ENCODE measurements at regions not wholly inside any gene's neighbourhood (a gene's known extent, or its start where the extent isn't known, plus 50 kb on each side); places are given as distances from the start of the nearest gene placed in this dataset.
A peak's percentile ranks its signal among the peaks of the same experiment; 100 is the strongest.

GRCh38 chr3:80606073-80606472 lies 838.3 kb upstream of the ROBO1 start:
- in situ Hi-C loops (cut with HindIII; ENCODE audit: low pct_unique_long_range_greater_than_20kb, low sequenced_read_pairs), result no loop called here
- peak in 1 of 2 experiments; percentile 10 for DNase-seq (ENCODE audit: low read depth in 1 of 2, low spot score in 1 of 2)
- no peak for TF ChIP-seq JUND (IDR thresholded peaks at IDR 0.05; ENCODE audit: low read depth)

- in situ Hi-C loops (cut with HindIII; ENCODE audit: low pct_unique_long_range_greater_than_20kb, low sequenced_read_pairs), result no loop called here
These were observed 833.7 kb upstream of the ROBO1 start for GRCh38 chr3:80601479-80601878.

GRCh38 chr3:80592792-80593191 lies 825.0 kb upstream of the ROBO1 start:
- in situ Hi-C loops (cut with HindIII; ENCODE audit: low pct_unique_long_range_greater_than_20kb, low sequenced_read_pairs), result no loop called here
- no peak for TF ChIP-seq JUND (IDR thresholded peaks at IDR 0.05; ENCODE audit: low read depth)
- no peak for DNase-seq (ENCODE audit: low read depth in 1 of 2, low spot score in 1 of 2)

More at GRCh38 chr3:80601479-80601878, 833.7 kb upstream of the ROBO1 start:
- no peak for TF ChIP-seq JUND (IDR thresholded peaks at IDR 0.05; ENCODE audit: low read depth)
- no peak for DNase-seq (ENCODE audit: low read depth in 1 of 2, low spot score in 1 of 2)

DNA sequence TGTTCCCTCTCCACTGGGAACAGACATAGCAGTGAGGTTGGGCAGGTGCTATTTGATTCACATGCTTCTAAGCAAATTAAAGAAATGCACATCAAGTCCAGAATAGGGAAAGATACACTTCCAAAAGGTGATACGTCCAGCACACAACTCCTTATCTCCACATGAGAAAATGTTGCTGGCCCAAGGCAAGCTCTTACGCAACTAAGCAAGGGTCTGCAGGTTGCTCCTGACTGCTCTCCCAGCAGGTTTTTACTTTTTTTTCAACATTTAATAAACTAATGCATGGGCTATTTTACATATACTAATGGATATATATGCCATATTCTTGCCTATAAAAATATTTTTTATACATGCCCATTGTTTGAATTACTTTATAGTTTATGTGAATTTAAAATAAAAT lies 818.5 kb upstream of the ROBO1 start:
- in situ Hi-C loops (cut with HindIII; ENCODE audit: low pct_unique_long_range_greater_than_20kb, low sequenced_read_pairs), result no loop called here
- TF ChIP-seq JUND (IDR thresholded peaks at IDR 0.05; ENCODE audit: low read depth), result no peak
- no peak for DNase-seq (ENCODE audit: low read depth in 1 of 2, low spot score in 1 of 2)

- no peak for TF ChIP-seq JUND (IDR thresholded peaks at IDR 0.05; ENCODE audit: low read depth)
- in situ Hi-C loops (cut with HindIII; ENCODE audit: low pct_unique_long_range_greater_than_20kb, low sequenced_read_pairs), result no loop called here
- no peak for DNase-seq (ENCODE audit: low read depth in 1 of 2, low spot score in 1 of 2)
These were observed 812.3 kb upstream of the ROBO1 start for GRCh38 chr3:80580146-80580545.

DNA sequence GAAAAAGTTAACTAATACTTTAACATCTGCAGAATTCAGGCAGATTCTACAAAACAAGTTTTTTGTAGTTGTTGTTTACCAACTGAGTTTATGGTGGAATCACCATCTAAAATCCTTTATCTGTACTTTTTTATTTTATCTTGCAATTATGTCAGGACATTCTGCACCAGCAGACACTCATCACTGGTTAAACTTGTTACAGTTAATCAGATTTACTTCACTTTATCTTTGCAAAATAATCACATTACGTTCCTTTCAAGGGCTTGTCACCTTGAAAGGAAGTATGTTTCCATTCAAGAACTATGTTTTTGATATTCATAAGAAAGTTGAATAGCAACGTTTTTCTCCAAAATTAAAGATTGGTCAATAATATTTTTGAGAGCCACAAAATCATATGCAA lies 796.6 kb upstream of the ROBO1 start:
- no peak for DNase-seq (ENCODE audit: low read depth in 1 of 2, low spot score in 1 of 2)
- in situ Hi-C loops (cut with HindIII; ENCODE audit: low pct_unique_long_range_greater_than_20kb, low sequenced_read_pairs), result no loop called here
- no peak for TF ChIP-seq JUND (IDR thresholded peaks at IDR 0.05; ENCODE audit: low read depth)

- in situ Hi-C loops (cut with HindIII; ENCODE audit: low pct_unique_long_range_greater_than_20kb, low sequenced_read_pairs), result no loop called here
- DNase-seq (ENCODE audit: low read depth in 1 of 2, low spot score in 1 of 2), result no peak
- TF ChIP-seq JUND (IDR thresholded peaks at IDR 0.05; ENCODE audit: low read depth), result no peak
These were observed 791.9 kb upstream of the ROBO1 start for GRCh38 chr3:80559701-80560100.

DNA sequence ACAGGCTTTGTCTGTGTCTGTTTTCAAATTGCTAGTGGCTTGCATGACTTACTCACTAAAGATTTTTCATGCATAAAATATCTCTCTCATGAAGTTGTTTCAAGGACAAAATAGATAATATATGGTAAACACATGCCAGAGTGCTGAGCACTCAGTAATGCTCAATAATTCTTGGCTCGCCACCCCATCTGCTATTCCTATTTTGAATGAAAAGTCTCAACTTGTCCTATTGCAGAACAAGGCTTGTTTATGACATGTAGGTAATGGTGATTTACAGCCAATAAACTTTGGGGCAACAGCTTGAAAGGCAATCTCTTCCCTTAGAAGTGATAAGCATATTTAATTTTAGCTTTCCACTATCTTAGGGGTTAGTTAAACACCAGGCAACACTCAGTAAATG lies 789.0 kb upstream of the ROBO1 start:
- in situ Hi-C loops (cut with HindIII; ENCODE audit: low pct_unique_long_range_greater_than_20kb, low sequenced_read_pairs), result no loop called here
- no peak for TF ChIP-seq JUND (IDR thresholded peaks at IDR 0.05; ENCODE audit: low read depth)
- DNase-seq (ENCODE audit: low read depth in 1 of 2, low spot score in 1 of 2), result no peak

GRCh38 chr3:80554304-80554703 lies 786.5 kb upstream of the ROBO1 start:
- in situ Hi-C loops (cut with HindIII; ENCODE audit: low pct_unique_long_range_greater_than_20kb, low sequenced_read_pairs), result no loop called here

DNA sequence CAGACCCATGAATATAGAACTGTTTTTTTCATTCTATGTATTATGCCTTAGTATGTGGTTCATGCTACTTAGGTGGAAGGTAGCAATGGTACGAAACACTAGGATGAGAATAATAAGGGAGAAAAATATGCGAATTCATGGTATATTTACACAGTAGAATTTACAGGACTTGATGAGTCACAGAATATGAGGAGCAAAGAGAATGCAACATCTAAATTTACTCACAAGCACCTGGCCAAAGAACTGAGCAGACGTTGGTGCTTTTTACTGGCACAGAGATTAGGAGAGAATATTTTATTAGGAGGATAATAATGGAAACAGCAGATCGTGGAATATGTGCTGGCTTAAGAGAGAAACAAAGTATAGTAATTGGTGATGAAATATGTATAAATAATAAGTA lies 785.4 kb upstream of the ROBO1 start:
- in situ Hi-C loops (cut with HindIII; ENCODE audit: low pct_unique_long_range_greater_than_20kb, low sequenced_read_pairs), result no loop called here
- DNase-seq (ENCODE audit: low read depth in 1 of 2, low spot score in 1 of 2), result no peak
- no peak for TF ChIP-seq JUND (IDR thresholded peaks at IDR 0.05; ENCODE audit: low read depth)

More at GRCh38 chr3:80554304-80554703, 786.5 kb upstream of the ROBO1 start:
- no peak for DNase-seq (ENCODE audit: low read depth in 1 of 2, low spot score in 1 of 2)
- no peak for TF ChIP-seq JUND (IDR thresholded peaks at IDR 0.05; ENCODE audit: low read depth)

- in situ Hi-C loops (cut with HindIII; ENCODE audit: low pct_unique_long_range_greater_than_20kb, low sequenced_read_pairs), result no loop called here
- TF ChIP-seq JUND (IDR thresholded peaks at IDR 0.05; ENCODE audit: low read depth), result no peak
- DNase-seq (ENCODE audit: low read depth in 1 of 2, low spot score in 1 of 2), result no peak
These were observed 782.4 kb upstream of the ROBO1 start for GRCh38 chr3:80550174-80550573.

GRCh38 chr3:80549173-80549572 lies 781.4 kb upstream of the ROBO1 start:
- no peak for DNase-seq (ENCODE audit: low read depth in 1 of 2, low spot score in 1 of 2)
- no peak for TF ChIP-seq JUND (IDR thresholded peaks at IDR 0.05; ENCODE audit: low read depth)
- in situ Hi-C loops (cut with HindIII; ENCODE audit: low pct_unique_long_range_greater_than_20kb, low sequenced_read_pairs), result no loop called here

DNA sequence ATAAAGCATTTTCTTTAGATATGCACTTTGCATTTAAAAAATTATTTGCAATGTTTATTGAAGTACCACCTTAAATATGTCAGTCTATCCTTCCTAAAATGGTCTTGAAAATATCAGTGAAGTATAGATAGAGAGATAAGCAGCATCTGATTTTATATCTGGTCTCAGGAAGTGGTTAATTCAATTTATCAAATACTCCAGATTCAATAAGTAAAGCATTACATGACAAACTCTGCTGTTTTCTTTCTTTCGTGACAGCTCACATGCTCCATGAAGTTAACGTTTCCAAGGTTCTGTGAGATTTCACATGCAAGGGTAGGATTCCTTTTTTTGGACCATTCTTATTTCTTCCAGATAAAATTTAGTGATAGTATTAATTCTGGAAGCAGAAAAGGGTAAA lies 775.4 kb upstream of the ROBO1 start:
- no peak for TF ChIP-seq JUND (IDR thresholded peaks at IDR 0.05; ENCODE audit: low read depth)
- no peak for DNase-seq (ENCODE audit: low read depth in 1 of 2, low spot score in 1 of 2)
- in situ Hi-C loops (cut with HindIII; ENCODE audit: low pct_unique_long_range_greater_than_20kb, low sequenced_read_pairs), result no loop called here

GRCh38 chr3:80542456-80542855 lies 774.7 kb upstream of the ROBO1 start:
- TF ChIP-seq JUND (IDR thresholded peaks at IDR 0.05; ENCODE audit: low read depth), result no peak
- DNase-seq (ENCODE audit: low read depth in 1 of 2, low spot score in 1 of 2), result no peak
- in situ Hi-C loops (cut with HindIII; ENCODE audit: low pct_unique_long_range_greater_than_20kb, low sequenced_read_pairs), result no loop called here
